Neural cell (in vitro differentiated cells): ENCODE measurements at regions not wholly inside any gene's neighbourhood (a gene's known extent, or its start where the extent isn't known, plus 50 kb on each side); places are given as distances from the start of the nearest gene placed in this dataset.

Experiments used
- H2AFZ ChIP-seq: fragments of 200-600, 300-800 bp; sonication (generic), shearing (Covaris generic); 2 replicates; pipeline ENCODE4 v1.6.0; 2014; ENCODE audit warnings: low read depth, mild to moderate bottlenecking, antibody characterized with exemption, low read length, moderate library complexity
- H3F3A ChIP-seq: fragments of 200-600 bp; shearing (Covaris generic); 2 replicates; pipeline ENCODE4 v1.6.1; 2016; ENCODE audit warnings: mild to moderate bottlenecking, moderate library complexity, mixed read lengths, antibody characterized with exemption, low read length; ENCODE audit not compliant: insufficient read depth, poor library complexity, severe bottlenecking
- H3K27ac ChIP-seq: fragments of 200-600, 300-800 bp; sonication (generic), shearing (Covaris generic); 2 replicates; pipeline ENCODE4 v1.5.1; 2014; ENCODE audit warnings: mild to moderate bottlenecking, low read length, moderate library complexity
- H3K27me3 ChIP-seq: fragments of 300-800, 200-600 bp; sonication (generic), shearing (Covaris generic); 2 replicates; pipeline ENCODE4 v1.6.0; 2014; ENCODE audit warnings: mild to moderate bottlenecking, low read depth, low read length, moderate library complexity; ENCODE audit not compliant: insufficient read depth
- H3K36me3 ChIP-seq: fragments of 300-800, 200-600 bp; sonication (generic), shearing (Covaris generic); 2 replicates; pipeline ENCODE4 v1.5.1; 2014; ENCODE audit warnings: mild to moderate bottlenecking, antibody characterized with exemption, low read length, moderate library complexity; ENCODE audit not compliant: insufficient read depth
- H3K4me2 ChIP-seq: fragments of 300-800, 200-600 bp; sonication (generic), shearing (Covaris generic); 2 replicates; pipeline ENCODE4 v1.6.0; 2014; ENCODE audit warnings: mild to moderate bottlenecking, low read length
- H3K4me3 ChIP-seq: fragments of 300-800, 200-600 bp; sonication (generic), shearing (Covaris generic); 2 replicates; pipeline ENCODE4 v1.5.1; 2014; ENCODE audit warnings: mild to moderate bottlenecking, low read length, moderate library complexity
- H3K79me2 ChIP-seq: fragments of 200-600 bp; shearing (Covaris generic); replicated peaks from 2 replicates; pipeline ENCODE4 v1.6.0; 2014; ENCODE audit warnings: mild to moderate bottlenecking, low read length, moderate library complexity; ENCODE audit not compliant: insufficient read depth
- H3K9ac ChIP-seq: fragments of 300-800, 200-600 bp; sonication (generic), shearing (Covaris generic); 2 replicates; pipeline ENCODE4 v1.6.1; 2016; ENCODE audit warnings: mild to moderate bottlenecking, low read length, mixed read lengths
- H3K9me2 ChIP-seq: fragments of 200-600 bp; shearing (Covaris generic); 2 replicates; pipeline ENCODE4 v1.6.1; 2016; ENCODE audit warnings: mild to moderate bottlenecking, low read length, mixed read lengths; ENCODE audit not compliant: insufficient read depth
- H3K9me3 ChIP-seq: fragments of 200-600, 300-800 bp; sonication (generic), shearing (Covaris generic); 2 replicates; pipeline ENCODE4 v1.6.1; 2016; ENCODE audit warnings: mild to moderate bottlenecking, mixed run types, low read length, moderate library complexity, mixed read lengths
- H4K20me1 ChIP-seq: fragments of 200-600 bp; shearing (Covaris generic); 2 replicates; pipeline ENCODE4 v1.6.1; 2016; ENCODE audit warnings: mild to moderate bottlenecking, mixed run types; ENCODE audit not compliant: insufficient read depth
- CTCF ChIP-seq: fragments of 450-650 bp; IDR thresholded peaks from 2 replicates; pipeline ENCODE4 v1.5.1; 2014; ENCODE audit warnings: antibody characterized with exemption, mild to moderate bottlenecking, moderate library complexity; ENCODE audit not compliant: poor library complexity, severe bottlenecking
- EP300 ChIP-seq: fragments of 450-650 bp; conservative IDR thresholded peaks from 2 replicates; pipeline ENCODE4 v1.6.1; 2014; ENCODE audit warnings: antibody characterized with exemption, mild to moderate bottlenecking, moderate library complexity; ENCODE audit not compliant: poor library complexity, severe bottlenecking
- EZH2 ChIP-seq: fragments of 200-600, 300-800 bp; shearing (Covaris generic), sonication (generic); IDR thresholded peaks from 2 replicates; pipeline ENCODE4 v1.6.1; 2014; ENCODE audit warnings: antibody characterized with exemption, low read length, borderline replicate concordance, mild to moderate bottlenecking; ENCODE audit not compliant: insufficient read depth, poor library complexity, severe bottlenecking
- MXI1 ChIP-seq: fragments of 450-650 bp; conservative IDR thresholded peaks from 2 replicates; pipeline ENCODE4 v1.6.1; 2014; ENCODE audit warnings: antibody characterized with exemption, mild to moderate bottlenecking; ENCODE audit not compliant: poor library complexity, severe bottlenecking
- POLR2AphosphoS5 ChIP-seq: IDR thresholded peaks from 2 replicates; pipeline ENCODE4 v1.6.1; 2012
- RAD21 ChIP-seq: fragments of 450-650 bp; conservative IDR thresholded peaks from 2 replicates; pipeline ENCODE4 v1.6.1; 2014; ENCODE audit warnings: antibody characterized with exemption, mild to moderate bottlenecking, moderate library complexity
- REST ChIP-seq: IDR thresholded peaks from 2 replicates; pipeline ENCODE4 v1.6.1; 2012; ENCODE audit warnings: borderline replicate concordance
- SMC3 ChIP-seq: fragments of 450-650 bp; conservative IDR thresholded peaks from 2 replicates; pipeline ENCODE4 v1.6.1; 2014; ENCODE audit warnings: antibody characterized with exemption, mild to moderate bottlenecking, moderate library complexity; ENCODE audit not compliant: poor library complexity
- TAF1 ChIP-seq: IDR thresholded peaks from 2 replicates; pipeline ENCODE4 v1.6.1; 2012; ENCODE audit warnings: low read depth

GRCh38 chr16:52070341-52071057 lies 476.4 kb downstream of the TOX3 start:
- Histone ChIP-seq H4K20me1 (no peaks in the 10 kb centered on the region), H3K27me3 (no peaks in the 10 kb centered on the region), H3K9ac (no peak overlapping the region), H3K79me2 (no peaks in the 10 kb centered on the region), H3K27ac (no peak overlapping the region), H2AFZ (no peak overlapping the region), H3K4me3 (no peak overlapping the region), H3K36me3 (no peaks in the 10 kb centered on the region), H3K9me2 (no peaks in the 10 kb centered on the region), H3F3A (no peaks in the 10 kb centered on the region), H3K9me3 (no peaks in the 10 kb centered on the region), H3K4me2 (no peak overlapping the region)
- TF ChIP-seq TAF1 (no peak), POLR2AphosphoS5 (no peak), REST (no peak), RAD21 (no peak), SMC3 (no peak), EZH2 (no peak), EP300 (no peak), MXI1 (no peak), CTCF (no peak)

- Histone ChIP-seq H3K9me2 (no peaks in the 10 kb centered on the region), H3K36me3 (no peaks in the 10 kb centered on the region), H3K9ac (no peak overlapping the region), H3K79me2 (no peaks in the 10 kb centered on the region), H3K4me3 (no peak overlapping the region), H3F3A (no peaks in the 10 kb centered on the region), H3K27me3 (no peaks in the 10 kb centered on the region), H4K20me1 (no peaks in the 10 kb centered on the region), H3K9me3 (no peaks in the 10 kb centered on the region), H3K27ac (no peak overlapping the region), H3K4me2 (no peak overlapping the region), H2AFZ (no peak overlapping the region)
- TF ChIP-seq TAF1 (no peak), SMC3 (peak; percentile 90), CTCF (peak; percentile 80), RAD21 (peak; percentile 85), EZH2 (no peak), EP300 (no peak), POLR2AphosphoS5 (no peak), MXI1 (no peak), REST (no peak)
Observed at GRCh38 chr16:52069866-52070265, 477.1 kb downstream of the TOX3 start.
